SU-DHL-6 (cell line): ENCODE measurements at regions not wholly inside any gene's neighbourhood (a gene's known extent, or its start where the extent isn't known, plus 50 kb on each side); places are given as distances from the start of the nearest gene placed in this dataset.

Experiments used
- H2AFZ ChIP-seq: fragments of 200-600 bp; sonication (generic); 2 replicates; pipeline ENCODE4 v1.6.1; 2014; ENCODE audit warnings: low read depth, mild to moderate bottlenecking, moderate library complexity, mixed read lengths, antibody characterized with exemption, low read length; ENCODE audit not compliant: severe bottlenecking
- H3F3A ChIP-seq: fragments of 200-600 bp; shearing (Covaris generic); 2 replicates; pipeline ENCODE4 v1.6.0; 2016; ENCODE audit warnings: antibody characterized with exemption, mild to moderate bottlenecking; ENCODE audit not compliant: insufficient read depth
- H3K27ac ChIP-seq: fragments of 200-600 bp; sonication (generic); 2 replicates; pipeline ENCODE4 v1.5.1; 2016; ENCODE audit warnings: low read depth, mild to moderate bottlenecking, low read length, moderate library complexity, mixed read lengths
- H3K27me3 ChIP-seq: fragments of 200-600 bp; sonication (generic), shearing (Covaris generic); 2 replicates; pipeline ENCODE4 v1.6.0; 2014; ENCODE audit warnings: mild to moderate bottlenecking, low read length
- H3K36me3 ChIP-seq: fragments of 200-600 bp; sonication (generic); 2 replicates; pipeline ENCODE4 v1.6.1; 2014; ENCODE audit warnings: mild to moderate bottlenecking, low read length, mixed read lengths
- H3K4me2 ChIP-seq: fragments of 300-600, 200-600 bp; shearing (Covaris generic), sonication (generic); 2 replicates; pipeline ENCODE4 v1.6.0; 2014; ENCODE audit warnings: low read length, low read depth, mild to moderate bottlenecking; ENCODE audit not compliant: poor library complexity, severe bottlenecking
- H3K4me3 ChIP-seq: fragments of 200-600 bp; sonication (generic); 2 replicates; pipeline ENCODE4 v1.5.1; 2014; ENCODE audit warnings: antibody characterized with exemption, low read length, mild to moderate bottlenecking, mixed read lengths; ENCODE audit not compliant: insufficient read depth, poor library complexity, severe bottlenecking
- H3K79me2 ChIP-seq: fragments of 200-600 bp; sonication (generic); 2 replicates; pipeline ENCODE4 v1.6.1; 2014; ENCODE audit warnings: mild to moderate bottlenecking, low read length, moderate library complexity; ENCODE audit not compliant: insufficient read depth
- H3K9ac ChIP-seq: fragments of 200-600 bp; sonication (generic); 2 replicates; pipeline ENCODE4 v1.7.0; 2014; ENCODE audit warnings: mild to moderate bottlenecking, low read length
- H3K9me2 ChIP-seq: fragments of 200-600 bp; sonication (generic); replicated peaks from 2 replicates; pipeline ENCODE4 v1.6.1; 2014; ENCODE audit warnings: low read length; ENCODE audit not compliant: insufficient read depth
- H3K9me3 ChIP-seq: fragments of 200-600 bp; sonication (generic); 2 replicates; pipeline ENCODE4 v1.6.1; 2014; ENCODE audit warnings: low read length, mixed read lengths; ENCODE audit not compliant: insufficient read depth
- H4K20me1 ChIP-seq: fragments of 200-600 bp; sonication (generic); 2 replicates; pipeline ENCODE4 v1.6.1; 2014; ENCODE audit warnings: low read depth, mild to moderate bottlenecking, antibody characterized with exemption, low read length, moderate library complexity, mixed read lengths
- CTCF ChIP-seq: fragments of 200-600 bp; sonication (generic); IDR thresholded peaks from one replicate; pipeline ENCODE4 v1.5.1; 2017; ENCODE audit warnings: antibody characterized with exemption, mild to moderate bottlenecking, low read length, moderate library complexity; ENCODE audit not compliant: insufficient read depth, poor library complexity, severe bottlenecking
- EZH2phosphoT487 ChIP-seq: fragments of 200-600 bp; sonication (generic), shearing (Covaris generic); conservative IDR thresholded peaks from 2 replicates; pipeline ENCODE4 v1.6.1; 2018; ENCODE audit warnings: mild to moderate bottlenecking, antibody characterized with exemption, low read length, moderate library complexity, mixed read lengths

DNA sequence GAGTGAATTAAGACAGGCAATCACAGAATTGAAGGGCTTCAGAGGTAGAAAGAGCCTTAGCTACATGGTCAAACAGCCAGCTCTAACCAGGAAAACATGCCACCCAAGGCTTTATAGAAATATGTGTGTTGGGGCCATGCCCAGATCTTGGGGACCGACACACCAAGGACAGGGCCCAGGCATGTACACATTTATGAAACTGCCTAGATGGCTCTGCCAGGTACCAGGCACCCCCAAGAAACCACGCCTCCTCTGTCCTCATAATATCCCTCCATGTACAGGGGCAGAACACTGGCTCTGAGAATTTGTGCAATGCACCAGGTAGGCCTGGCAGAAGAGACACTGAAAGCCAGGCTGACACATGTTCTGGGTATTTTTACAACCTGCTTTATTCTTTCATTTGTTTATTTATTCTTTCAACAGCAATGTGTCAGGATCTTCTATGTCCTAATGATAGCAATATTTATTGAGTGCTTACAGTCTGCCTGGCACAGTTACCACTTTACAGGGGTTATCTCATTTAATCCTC, 137.9 kb upstream of the LSM14A start:
- Histone ChIP-seq H3K4me3 (no peak overlapping the region), H3K9me2 (no peaks in the 10 kb centered on the region), H3K36me3 (no peaks in the 10 kb centered on the region), H3K9ac (no peak overlapping the region), H4K20me1 (no peaks in the 10 kb centered on the region), H3K4me2 (no peak overlapping the region), H3K79me2 (no peaks in the 10 kb centered on the region), H3F3A (no peaks in the 10 kb centered on the region), H3K27ac (no peak overlapping the region), H3K27me3 (no peaks in the 10 kb centered on the region), H2AFZ (no peak overlapping the region), H3K9me3 (no peaks in the 10 kb centered on the region)
- no peak for TF ChIP-seq CTCF

DNA sequence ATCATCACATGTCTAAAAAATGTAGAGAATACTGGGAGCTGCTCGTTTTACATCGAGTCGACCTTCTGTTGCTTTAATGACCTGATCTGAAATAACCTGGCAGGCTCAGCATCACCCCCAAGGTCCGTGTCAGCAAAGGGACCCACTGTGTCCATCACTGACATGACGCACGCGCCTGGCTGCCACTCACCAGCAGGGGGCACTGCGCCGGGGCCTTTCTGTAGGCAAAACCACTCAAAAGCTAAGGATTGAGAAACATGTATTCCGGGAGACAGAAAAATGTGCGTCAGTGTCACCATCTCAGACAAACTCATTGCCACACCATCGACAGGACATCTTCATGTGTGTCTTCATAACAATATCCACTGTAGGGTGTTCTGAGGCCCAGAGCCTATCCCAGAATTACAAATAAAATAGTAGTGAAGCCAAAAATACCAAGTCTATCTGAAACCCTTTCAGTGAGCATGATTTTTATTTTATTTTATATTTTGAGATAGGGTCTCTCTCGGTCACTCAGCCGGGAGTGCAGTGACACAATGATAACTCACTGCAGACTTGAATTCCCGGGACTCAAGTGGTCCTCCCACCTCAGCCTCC, 130.3 kb upstream of the LSM14A start:
- H2AFZ ChIP-seq, result no peak overlapping the region
- TF ChIP-seq CTCF (peak; percentile 98), EZH2phosphoT487 (no peak)
- H3K79me2 ChIP-seq, result no peaks in the 10 kb centered on the region
- H3K9ac ChIP-seq, result no peak overlapping the region
- no peaks in the 10 kb centered on the region for H3K27me3 ChIP-seq
- H3K27ac ChIP-seq, result no peak overlapping the region
- no peaks in the 10 kb centered on the region for H3K9me2 ChIP-seq
- no peaks in the 10 kb centered on the region for H3F3A ChIP-seq
- no peak overlapping the region for H3K4me2 ChIP-seq
- H3K36me3 ChIP-seq, result no peaks in the 10 kb centered on the region
- no peaks in the 10 kb centered on the region for H3K9me3 ChIP-seq
- H4K20me1 ChIP-seq, result no peaks in the 10 kb centered on the region
- no peak overlapping the region for H3K4me3 ChIP-seq

DNA sequence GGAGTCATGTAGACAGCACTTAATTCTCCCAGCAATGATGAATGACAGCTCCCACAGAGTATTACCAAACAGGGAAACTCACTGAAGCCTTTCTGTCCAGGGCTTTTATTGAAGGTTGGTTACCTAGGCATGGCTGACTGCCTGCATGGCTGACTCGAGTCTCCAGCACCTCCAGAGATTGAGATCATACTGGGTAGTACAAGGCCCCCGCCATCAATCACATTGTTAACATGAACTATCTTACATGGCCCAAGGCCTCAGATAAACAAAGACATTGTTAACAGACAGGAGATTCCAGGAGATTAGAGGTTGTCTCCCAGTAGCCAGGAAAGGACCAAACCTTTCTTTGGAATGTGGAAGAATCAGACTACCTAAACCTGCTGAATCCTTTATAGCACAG, 128.3 kb upstream of the LSM14A start:
- Histone ChIP-seq H4K20me1 (no peaks in the 10 kb centered on the region), H3K27me3 (no peaks in the 10 kb centered on the region), H3K9ac (no peak overlapping the region)

More for the DNA sequence above, 128.3 kb upstream of the LSM14A start:
- Histone ChIP-seq H3K4me3 (no peak overlapping the region), H3K4me2 (no peak overlapping the region), H2AFZ (no peak overlapping the region), H3K36me3 (no peaks in the 10 kb centered on the region), H3F3A (no peaks in the 10 kb centered on the region), H3K9me2 (no peaks in the 10 kb centered on the region), H3K9me3 (no peaks in the 10 kb centered on the region), H3K79me2 (no peaks in the 10 kb centered on the region), H3K27ac (no peak overlapping the region)
- TF ChIP-seq CTCF (no peak), EZH2phosphoT487 (no peak)
